SK-N-SH (cell line): ENCODE measurements at regions not wholly inside any gene's neighbourhood (a gene's known extent, or its start where the extent isn't known, plus 50 kb on each side); places are given as distances from the start of the nearest gene placed in this dataset.

ENCODE experiments used
- CTCF ChIA-PET: fragments of 300-600, 350-600 bp; formaldehyde crosslinking; extraction: SDS; loops from one replicate; lab custom pipeline; 2021; lab: Yijun Ruan, JAX
- POLR2A ChIA-PET: fragments of 350-600 bp; sonication (Branson Sonifier 250); formaldehyde crosslinking; extraction: SDS; loops from one replicate; lab custom pipeline; 2020; ENCODE audit warnings: antibody characterized with exemption, inconsistent platforms; lab: Yijun Ruan, JAX
- DNase-seq: peaks from one replicate; pipeline ENCODE4 v3.0.0; 2012
- H2AFZ ChIP-seq: fragments of 200-600 bp; sonication (generic); 2 replicates; pipeline ENCODE4 v1.8.1; 2016; ENCODE audit warnings: antibody characterized with exemption, mild to moderate bottlenecking, low read depth
- H3F3A ChIP-seq: fragments of 200-600 bp; sonication (generic); replicated peaks from 2 replicates; pipeline ENCODE3; 2016; ENCODE audit warnings: antibody characterized with exemption, mild to moderate bottlenecking; ENCODE audit not compliant: insufficient read depth
- H3K27ac ChIP-seq, 2 experiments: fragments of 200-500 bp in 1 of 2; fragments of 200-600 bp in 1 of 2; sonication (Bioruptor generic) in 1 of 2; sonication (generic), shearing (Covaris generic) in 1 of 2; 2 replicates each; pipeline versions ENCODE4 v1.5.1 to v1.6.1; 2014 to 2016; ENCODE audit warnings: low read depth in 2 of 2, inconsistent platforms in 1 of 2, low read length in 1 of 2, mild to moderate bottlenecking in 1 of 2, mixed read lengths in 1 of 2
- H3K27me3 ChIP-seq: fragments of 200-600 bp; sonication (generic), shearing (Covaris generic); 2 replicates; pipeline ENCODE4 v1.6.1; 2016; ENCODE audit warnings: mixed run types; ENCODE audit not compliant: insufficient read depth
- H3K36me3 ChIP-seq, 2 experiments: fragments of 200-500 bp in 1 of 2; fragments of 200-600 bp in 1 of 2; sonication (Bioruptor generic) in 1 of 2; sonication (generic) in 1 of 2; replicated peaks in 1 of 2; 2 replicates each; pipeline versions ENCODE3 to v1.5.1; 2014 to 2016; ENCODE audit warnings: low read length in 1 of 2, mild to moderate bottlenecking in 1 of 2; ENCODE audit not compliant: insufficient read depth in 2 of 2, control insufficient read depth in 1 of 2
- H3K4me1 ChIP-seq, 2 experiments: fragments of 200-500 bp in 1 of 2; fragments of 200-600 bp in 1 of 2; sonication (Bioruptor generic) in 1 of 2; sonication (generic), shearing (Covaris generic) in 1 of 2; 2 replicates each; pipeline versions ENCODE4 v1.5.1 to v1.6.1; 2014 to 2016; ENCODE audit warnings: low read depth in 1 of 2, low read length in 1 of 2, mixed run types in 1 of 2; ENCODE audit not compliant: insufficient read depth in 2 of 2, control insufficient read depth in 1 of 2
- H3K4me2 ChIP-seq: fragments of 200-600 bp; sonication (generic), shearing (Covaris generic); 2 replicates; pipeline ENCODE4 v1.6.1; 2017; ENCODE audit warnings: mixed run types
- H3K4me3 ChIP-seq, 2 experiments: fragments of 200-500 bp in 1 of 2; fragments of 200-600 bp in 1 of 2; sonication (Bioruptor generic) in 1 of 2; sonication (generic), shearing (Covaris generic) in 1 of 2; 2 replicates each; pipeline versions ENCODE4 v1.5.1 to v1.8.1; 2014 to 2016; ENCODE audit warnings: low read depth in 2 of 2, inconsistent platforms in 1 of 2, low read length in 1 of 2, mild to moderate bottlenecking in 1 of 2, mixed read lengths in 1 of 2, moderate library complexity in 1 of 2
- H3K79me2 ChIP-seq: fragments of 200-600 bp; sonication (generic); 2 replicates; pipeline ENCODE4 v1.8.1; 2017; ENCODE audit warnings: mild to moderate bottlenecking; ENCODE audit not compliant: insufficient read depth
- H3K9ac ChIP-seq: fragments of 200-600 bp; sonication (generic); 2 replicates; pipeline ENCODE4 v1.6.1; 2017; ENCODE audit warnings: mixed run types
- H3K9me2 ChIP-seq: fragments of 200-600 bp; sonication (generic); 2 replicates; pipeline ENCODE4 v1.6.1; 2017; ENCODE audit warnings: mixed run types
- H3K9me3 ChIP-seq: fragments of 200-600 bp; sonication (generic); 2 replicates; pipeline ENCODE4 v1.6.1; 2017; ENCODE audit warnings: mixed run types, mild to moderate bottlenecking, moderate library complexity
- H4K20me1 ChIP-seq: fragments of 200-600 bp; sonication (generic); 2 replicates; pipeline ENCODE4 v1.6.1; 2017; ENCODE audit warnings: mild to moderate bottlenecking, mixed run types; ENCODE audit not compliant: insufficient read depth
- EP300 ChIP-seq, 2 experiments: IDR thresholded peaks; 2 replicates each; pipeline versions ENCODE4 v1.4.0 to v1.6.1; 2012; ENCODE audit warnings: borderline replicate concordance in 1 of 2, low read depth in 1 of 2, low read length in 1 of 2
- EZH2phosphoT487 ChIP-seq: fragments of 200-600 bp; sonication (generic); IDR thresholded peaks from 2 replicates; pipeline ENCODE4 v1.6.1; 2017; ENCODE audit warnings: low read depth, mixed run types, mild to moderate bottlenecking, antibody characterized with exemption, moderate library complexity, borderline replicate concordance
- FOSL2 ChIP-seq: IDR thresholded peaks from 2 replicates; pipeline ENCODE4 v1.4.0; 2012; ENCODE audit warnings: low read depth, mild to moderate bottlenecking, moderate library complexity, borderline replicate concordance
- GATA2 ChIP-seq: sonication (generic); formaldehyde crosslinking; IDR thresholded peaks from 2 replicates; pipeline ENCODE4 v1.5.0; 2020; ENCODE audit warnings: mild to moderate bottlenecking, missing genetic modification reagents
- JUND ChIP-seq: IDR thresholded peaks from 2 replicates; pipeline ENCODE4 v1.4.0; 2012
- MXI1 ChIP-seq: IDR thresholded peaks from 2 replicates; pipeline ENCODE4 v1.6.1; 2012; ENCODE audit warnings: mild to moderate bottlenecking, low read depth, low read length, improper control_type of control experiment
- NFIC ChIP-seq: IDR thresholded peaks from 2 replicates; pipeline ENCODE4 v1.4.0; 2012; ENCODE audit warnings: borderline replicate concordance
- POLR2AphosphoS5 ChIP-seq: IDR thresholded peaks from 2 replicates; pipeline ENCODE4 v1.6.1; 2012; ENCODE audit warnings: low read depth, low read length
- RAD21 ChIP-seq: IDR thresholded peaks from 2 replicates; pipeline ENCODE4 v1.6.1; 2012; ENCODE audit warnings: mild to moderate bottlenecking, low read length
- SMC3 ChIP-seq: IDR thresholded peaks from 2 replicates; pipeline ENCODE4 v1.6.1; 2012; ENCODE audit warnings: low read depth, low read length, improper control_type of control experiment
- TAF1 ChIP-seq: IDR thresholded peaks from 2 replicates; pipeline ENCODE4 v1.6.1; 2012; ENCODE audit warnings: low read depth, mild to moderate bottlenecking, low read length, moderate library complexity, borderline replicate concordance
- TCF12 ChIP-seq: IDR thresholded peaks from 2 replicates; pipeline ENCODE4 v1.4.0; 2012
- USF1 ChIP-seq: IDR thresholded peaks from 2 replicates; pipeline ENCODE4 v1.4.0; 2012; ENCODE audit warnings: low read depth, borderline replicate concordance
- ZBTB33 ChIP-seq: IDR thresholded peaks from 2 replicates; pipeline ENCODE4 v1.4.0; 2012; ENCODE audit warnings: low read depth, borderline replicate concordance
- WGBS: methylation state at CpG from one replicate; pipeline ENCODE4 v1.1.6; 2017; ENCODE audit warnings: low lambda C conversion rate; 5-methylcytosine and 5-hydroxymethylcytosine counted together
- TF ChIP-seq, protein P1 (sequence below): IDR thresholded peaks from 2 replicates; pipeline ENCODE4 v1.6.1; 2012; ENCODE audit warnings: mild to moderate bottlenecking, low read depth, low read length, moderate library complexity

- Histone ChIP-seq H3K9me2 (no peaks in the 10 kb centered on the region), H2AFZ (no peak overlapping the region), H3K4me1 (no peaks in the 10 kb centered on the region), H3K36me3 (peaks cover 0 to 3% of the 10 kb centered on the region in 2 experiments), H3K79me2 (no peaks in the 10 kb centered on the region), H3K4me2 (no peak overlapping the region), H3F3A (no peaks in the 10 kb centered on the region), H3K9ac (no peak overlapping the region), H3K9me3 (no peaks in the 10 kb centered on the region), H4K20me1 (no peaks in the 10 kb centered on the region), H3K27ac (no peak overlapping the region), H3K4me3 (no peak overlapping the region), H3K27me3 (no peaks in the 10 kb centered on the region)
- TF ChIP-seq ZBTB33 (no peak), USF1 (no peak), GATA2 (CRISPR knock-in tag) (no peak), MXI1 (no peak), EZH2phosphoT487 (no peak), RAD21 (no peak), TAF1 (no peak), EP300 (IDR thresholded peaks at IDR 0.05; ENCODE audit: borderline replicate concordance in 1 of 2, low read depth in 1 of 2, low read length in 1 of 2) (no peak), POLR2AphosphoS5 (no peak), SMC3 (no peak), JUND (no peak), FOSL2 (no peak), TCF12 (no peak), NFIC (no peak)
- TF ChIP-seq, protein P1, sequence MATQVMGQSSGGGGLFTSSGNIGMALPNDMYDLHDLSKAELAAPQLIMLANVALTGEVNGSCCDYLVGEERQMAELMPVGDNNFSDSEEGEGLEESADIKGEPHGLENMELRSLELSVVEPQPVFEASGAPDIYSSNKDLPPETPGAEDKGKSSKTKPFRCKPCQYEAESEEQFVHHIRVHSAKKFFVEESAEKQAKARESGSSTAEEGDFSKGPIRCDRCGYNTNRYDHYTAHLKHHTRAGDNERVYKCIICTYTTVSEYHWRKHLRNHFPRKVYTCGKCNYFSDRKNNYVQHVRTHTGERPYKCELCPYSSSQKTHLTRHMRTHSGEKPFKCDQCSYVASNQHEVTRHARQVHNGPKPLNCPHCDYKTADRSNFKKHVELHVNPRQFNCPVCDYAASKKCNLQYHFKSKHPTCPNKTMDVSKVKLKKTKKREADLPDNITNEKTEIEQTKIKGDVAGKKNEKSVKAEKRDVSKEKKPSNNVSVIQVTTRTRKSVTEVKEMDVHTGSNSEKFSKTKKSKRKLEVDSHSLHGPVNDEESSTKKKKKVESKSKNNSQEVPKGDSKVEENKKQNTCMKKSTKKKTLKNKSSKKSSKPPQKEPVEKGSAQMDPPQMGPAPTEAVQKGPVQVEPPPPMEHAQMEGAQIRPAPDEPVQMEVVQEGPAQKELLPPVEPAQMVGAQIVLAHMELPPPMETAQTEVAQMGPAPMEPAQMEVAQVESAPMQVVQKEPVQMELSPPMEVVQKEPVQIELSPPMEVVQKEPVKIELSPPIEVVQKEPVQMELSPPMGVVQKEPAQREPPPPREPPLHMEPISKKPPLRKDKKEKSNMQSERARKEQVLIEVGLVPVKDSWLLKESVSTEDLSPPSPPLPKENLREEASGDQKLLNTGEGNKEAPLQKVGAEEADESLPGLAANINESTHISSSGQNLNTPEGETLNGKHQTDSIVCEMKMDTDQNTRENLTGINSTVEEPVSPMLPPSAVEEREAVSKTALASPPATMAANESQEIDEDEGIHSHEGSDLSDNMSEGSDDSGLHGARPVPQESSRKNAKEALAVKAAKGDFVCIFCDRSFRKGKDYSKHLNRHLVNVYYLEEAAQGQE = no peak
- ChIA-PET POLR2A (no interaction called here), CTCF (interaction anchor here (1.4 to 2.1 kb wide), 2 partner anchors 11 to 260 kb away, joined by 3 to 4 read pairs; no protein-coding TSS in a partner anchor)
- WGBS = 34% methylated on average over 3 of the region's 3 CpGs
- no peak for DNase-seq
These were observed 259.2 kb downstream of the IRS1 start for GRCh38 chr2:226540204-226540994.
